SU-DHL-6 (cell line): ENCODE measurements at regions not wholly inside any gene's neighbourhood (a gene's known extent, or its start where the extent isn't known, plus 50 kb on each side); places are given as distances from the start of the nearest gene placed in this dataset.

Source experiments
- EZH2phosphoT487 ChIP-seq: fragments of 200-600 bp; sonication (generic), shearing (Covaris generic); conservative IDR thresholded peaks from 2 replicates; pipeline ENCODE4 v1.6.1; 2018; ENCODE audit warnings: mild to moderate bottlenecking, antibody characterized with exemption, low read length, moderate library complexity, mixed read lengths
- TF ChIP-seq, protein P1 (sequence below): fragments of 200-600 bp; sonication (generic); IDR thresholded peaks from one replicate; pipeline ENCODE4 v1.5.1; 2017; ENCODE audit warnings: antibody characterized with exemption, mild to moderate bottlenecking, low read length, moderate library complexity; ENCODE audit not compliant: insufficient read depth, poor library complexity, severe bottlenecking

DNA sequence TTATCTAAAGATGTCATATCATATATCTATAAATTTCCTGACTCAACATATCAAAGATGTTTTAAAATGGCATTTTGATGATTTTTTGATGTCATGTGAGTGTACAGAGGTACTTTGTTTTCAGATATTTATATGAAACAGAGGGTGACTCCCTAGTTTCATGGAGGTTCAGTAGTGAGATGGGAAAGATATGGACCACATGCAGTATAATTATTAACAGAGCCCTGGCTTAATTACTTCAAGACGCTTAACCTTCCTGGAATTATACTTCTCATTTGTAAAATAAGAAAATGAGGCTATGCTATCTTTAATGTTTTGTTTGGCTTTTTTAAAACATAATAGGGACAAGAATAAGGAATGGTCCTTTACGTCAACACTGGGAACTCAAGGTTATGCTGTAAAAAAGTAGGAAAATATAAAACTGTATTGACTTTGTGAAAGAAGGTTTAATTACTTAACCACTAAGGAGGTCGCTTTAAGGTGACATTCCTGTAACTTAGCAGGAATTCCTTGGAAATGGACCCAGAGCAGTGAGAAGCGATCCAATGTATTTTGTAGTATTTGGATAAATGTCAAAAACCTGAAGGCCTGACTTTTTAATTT, 821.0 kb upstream of the IGFBP3 start:
- TF ChIP-seq, protein P1, sequence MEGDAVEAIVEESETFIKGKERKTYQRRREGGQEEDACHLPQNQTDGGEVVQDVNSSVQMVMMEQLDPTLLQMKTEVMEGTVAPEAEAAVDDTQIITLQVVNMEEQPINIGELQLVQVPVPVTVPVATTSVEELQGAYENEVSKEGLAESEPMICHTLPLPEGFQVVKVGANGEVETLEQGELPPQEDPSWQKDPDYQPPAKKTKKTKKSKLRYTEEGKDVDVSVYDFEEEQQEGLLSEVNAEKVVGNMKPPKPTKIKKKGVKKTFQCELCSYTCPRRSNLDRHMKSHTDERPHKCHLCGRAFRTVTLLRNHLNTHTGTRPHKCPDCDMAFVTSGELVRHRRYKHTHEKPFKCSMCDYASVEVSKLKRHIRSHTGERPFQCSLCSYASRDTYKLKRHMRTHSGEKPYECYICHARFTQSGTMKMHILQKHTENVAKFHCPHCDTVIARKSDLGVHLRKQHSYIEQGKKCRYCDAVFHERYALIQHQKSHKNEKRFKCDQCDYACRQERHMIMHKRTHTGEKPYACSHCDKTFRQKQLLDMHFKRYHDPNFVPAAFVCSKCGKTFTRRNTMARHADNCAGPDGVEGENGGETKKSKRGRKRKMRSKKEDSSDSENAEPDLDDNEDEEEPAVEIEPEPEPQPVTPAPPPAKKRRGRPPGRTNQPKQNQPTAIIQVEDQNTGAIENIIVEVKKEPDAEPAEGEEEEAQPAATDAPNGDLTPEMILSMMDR: no peak
- no peak for TF ChIP-seq EZH2phosphoT487
